Activated CD4-positive, alpha-beta T cell treated with anti-CD3 and anti-CD28 coated beads, Interleukin-2, amount 50 U/mL, for 1 hour (primary cell): ENCODE measurements at regions not wholly inside any gene's neighbourhood (a gene's known extent, or its start where the extent isn't known, plus 50 kb on each side); places are given as distances from the start of the nearest gene placed in this dataset.
"Not testable (repeated sequence)": the region's sequence is repeated elsewhere in the genome, so short reads cannot be mapped to it uniquely, and the experiment has no call there.

Source experiments
- DNase-seq: peaks from one replicate; pipeline ENCODE4 v3.0.0-alpha.2; 2020

DNA sequence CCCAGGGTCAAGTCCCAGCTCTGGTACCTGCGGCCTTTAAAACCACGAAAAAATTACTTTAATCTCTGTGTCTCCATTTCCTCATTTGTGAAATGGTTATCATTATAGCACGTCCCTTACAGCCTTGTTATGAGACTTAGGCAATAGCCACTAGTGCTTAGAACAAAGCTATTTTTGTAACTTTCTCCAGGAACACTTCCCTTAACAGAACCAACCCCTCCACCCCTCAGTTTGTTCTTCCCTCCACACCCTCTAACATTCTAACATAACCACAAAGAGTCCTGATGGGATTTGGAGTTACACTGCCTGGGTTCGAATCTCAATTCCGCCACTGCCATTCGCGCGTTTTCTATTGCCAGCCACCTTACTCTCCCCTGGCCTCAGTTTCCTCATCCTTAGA is 2777.4 kb upstream of the TPTE start:
- not testable (repeated sequence) for DNase-seq

DNA sequence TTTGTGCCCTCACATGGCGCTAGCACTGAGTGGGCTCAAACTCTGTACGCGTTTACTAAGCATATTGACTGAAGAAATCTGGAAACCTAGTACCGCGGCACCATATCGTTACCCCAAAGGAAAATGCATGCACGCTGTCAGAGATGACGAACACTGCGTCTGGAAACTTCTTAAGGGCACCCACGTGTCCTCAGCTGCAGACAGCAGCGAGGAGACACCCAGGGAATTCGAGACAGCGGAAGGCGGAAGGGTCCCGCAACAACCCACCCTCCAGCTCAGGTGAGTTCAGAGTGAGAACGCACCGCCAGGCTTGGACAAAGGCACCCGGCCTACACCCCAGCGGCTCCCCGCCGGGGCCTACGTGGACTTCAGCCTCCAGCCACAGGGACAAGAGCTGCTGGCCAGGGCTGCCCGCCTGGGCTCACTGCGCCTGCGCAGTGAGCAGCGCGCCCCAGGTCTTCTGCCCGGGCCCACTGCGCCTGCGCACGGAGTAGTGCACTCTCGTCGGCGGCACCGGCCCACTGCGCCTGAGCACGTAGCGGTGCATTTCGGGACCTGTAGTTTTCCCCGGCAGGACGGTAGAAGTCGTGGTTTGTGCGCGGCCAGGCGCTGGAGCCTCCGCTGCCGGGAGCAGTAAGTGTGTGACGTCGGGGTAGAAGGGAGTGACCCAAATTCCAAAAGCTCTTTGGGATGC is 2776.8 kb upstream of the TPTE start:
- DNase-seq = not testable (repeated sequence)

DNA sequence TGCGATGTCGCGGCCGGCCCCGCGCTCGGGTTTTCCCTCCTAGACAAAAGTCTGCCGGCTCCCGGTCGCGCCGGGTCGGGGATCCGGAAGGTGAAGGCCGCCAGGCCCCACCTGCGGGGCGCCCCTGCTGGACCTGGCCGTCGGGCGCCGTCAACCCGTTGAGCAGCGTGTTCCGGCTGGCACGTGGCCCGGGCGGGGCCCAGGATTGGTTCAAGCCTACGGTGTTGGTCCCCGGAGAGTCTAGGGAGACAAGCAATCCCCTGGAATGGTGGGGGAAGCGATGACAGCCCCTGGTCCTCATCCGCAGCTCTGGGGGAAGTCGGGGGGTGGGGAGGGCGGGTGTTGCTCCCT is 2776.3 kb upstream of the TPTE start:
- DNase-seq = not testable (repeated sequence)

DNA sequence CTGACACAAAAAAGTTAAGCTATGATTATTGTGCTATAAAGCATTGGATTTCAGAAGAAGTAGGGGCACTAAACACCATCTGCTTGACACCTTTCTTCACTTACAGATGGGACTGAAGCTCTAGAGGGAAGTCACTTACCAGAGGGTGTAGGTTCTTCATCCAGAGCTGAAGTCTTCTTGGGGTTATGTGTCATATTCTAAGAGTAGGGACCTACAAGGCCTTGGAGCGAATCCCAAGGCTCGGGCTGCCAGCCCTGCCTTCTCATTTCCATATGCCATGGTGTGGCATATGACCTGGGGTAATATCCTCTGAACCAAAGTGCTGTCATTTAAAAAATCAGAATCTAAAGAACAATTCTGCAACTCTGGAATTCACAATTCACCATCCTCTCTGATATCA is 2773.4 kb upstream of the TPTE start:
- DNase-seq = not testable (repeated sequence)

DNA sequence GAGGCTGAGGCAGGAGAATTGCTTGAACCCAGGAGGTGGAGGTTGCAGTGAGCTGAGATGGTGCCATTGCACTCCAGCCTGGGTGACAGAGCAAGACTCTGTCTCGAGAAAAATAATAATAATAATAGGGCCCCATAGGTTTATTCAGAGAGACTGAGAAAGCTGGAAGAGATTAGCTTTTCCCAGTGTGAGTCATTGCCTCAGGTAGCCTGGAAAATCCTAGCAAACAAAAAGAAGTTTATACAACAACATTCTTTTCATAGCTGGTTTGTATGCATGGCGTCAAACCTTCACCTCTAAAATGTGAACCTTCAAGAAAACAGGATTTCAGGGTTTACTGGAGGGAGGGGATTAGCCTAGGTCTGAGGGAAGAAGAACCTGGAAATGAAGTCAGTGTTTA is 2768.8 kb upstream of the TPTE start:
- DNase-seq = not testable (repeated sequence)

DNA sequence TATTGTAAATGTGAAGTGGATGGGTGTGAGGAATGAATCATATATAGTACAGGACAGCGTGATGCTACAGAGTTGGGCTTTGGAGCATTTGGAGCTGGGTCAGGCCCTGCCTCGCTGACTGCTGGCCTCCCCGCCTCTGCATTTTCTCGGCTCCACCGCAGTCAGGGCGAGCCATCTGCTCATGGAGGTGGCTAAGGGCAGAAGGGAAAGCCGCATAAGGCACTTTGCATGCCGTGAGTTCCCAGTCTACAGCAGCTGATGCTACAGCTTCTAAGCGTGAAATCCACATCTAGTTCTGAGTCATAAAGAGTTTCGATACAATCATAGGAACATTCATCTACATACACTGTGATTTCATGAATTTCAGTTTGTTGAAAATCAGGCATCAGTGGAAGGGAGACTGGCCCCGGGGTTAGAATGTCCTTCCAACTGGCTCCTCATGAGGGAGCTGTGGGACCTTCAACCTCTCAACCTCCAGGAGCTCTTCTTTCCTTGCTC is 2768.0 kb upstream of the TPTE start:
- DNase-seq = not testable (repeated sequence)

DNA sequence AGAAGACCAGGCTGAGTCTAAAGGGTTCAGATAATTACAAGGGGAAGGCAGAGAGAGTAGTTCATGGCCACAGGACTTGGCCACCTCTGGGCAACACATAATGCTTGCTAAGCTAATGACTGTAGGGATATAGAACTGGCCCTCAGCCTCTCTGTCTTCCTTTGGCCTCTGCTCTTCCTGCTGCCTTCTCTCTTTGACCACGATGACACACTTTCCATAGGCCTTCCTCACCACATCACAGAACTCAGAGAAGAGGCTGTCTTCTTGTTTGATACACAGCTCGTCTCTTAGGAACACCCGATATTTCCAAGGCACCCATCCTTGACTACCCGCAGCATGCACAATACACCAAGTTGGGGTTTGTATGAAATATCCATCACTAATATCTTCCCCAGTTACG is 2751.4 kb upstream of the TPTE start:
- not testable (repeated sequence) for DNase-seq

DNA sequence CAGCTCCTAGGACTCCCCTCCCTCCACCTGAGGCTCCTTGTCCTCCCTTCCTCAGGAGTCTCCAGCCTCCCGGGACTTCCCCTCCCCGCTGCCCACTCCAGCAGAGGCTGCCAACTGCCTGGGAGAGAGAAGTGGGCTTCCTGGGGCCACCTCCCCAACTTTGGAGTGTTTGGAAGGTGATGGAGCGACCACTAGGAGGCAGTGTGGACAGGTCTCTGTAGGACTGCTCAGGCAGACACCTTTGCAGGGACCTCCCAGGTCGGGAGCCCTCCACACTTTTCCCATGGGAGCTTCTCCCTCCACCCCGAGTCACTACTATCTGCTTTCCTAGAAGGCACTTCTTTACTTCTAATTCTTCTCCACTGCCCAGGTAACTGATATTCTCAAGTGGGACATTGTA is 2747.2 kb upstream of the TPTE start:
- not testable (repeated sequence) for DNase-seq

DNA sequence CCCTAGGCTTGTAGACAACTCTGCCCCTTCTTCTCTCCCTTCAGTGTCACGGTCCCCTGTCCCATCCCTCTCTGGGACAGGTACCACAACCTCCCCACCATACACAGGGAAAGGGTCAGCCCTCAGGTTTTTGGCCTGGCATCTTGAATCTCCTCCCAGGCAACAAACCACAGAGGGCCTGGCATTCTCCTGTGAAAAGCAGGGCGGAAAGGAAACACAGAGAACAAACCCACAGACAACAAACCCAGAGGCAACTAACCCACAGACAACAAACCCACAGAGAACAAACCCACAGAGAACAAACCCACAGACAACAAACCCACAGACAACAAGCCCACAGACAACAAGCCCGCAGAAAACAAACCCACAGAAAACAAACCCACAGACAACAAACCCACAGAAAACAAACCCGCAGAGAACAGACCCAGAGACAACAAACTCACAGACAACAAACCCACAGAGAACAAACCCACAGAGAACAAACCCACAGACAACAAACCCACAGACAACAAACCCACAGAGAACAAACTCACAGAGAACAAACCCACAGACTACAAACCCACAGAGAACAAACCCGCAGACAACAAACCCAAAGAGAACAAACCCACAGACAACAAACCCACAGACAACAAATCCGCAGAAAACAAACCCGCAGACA is 2745.9 kb upstream of the TPTE start:
- DNase-seq = peak; percentile 0

DNA sequence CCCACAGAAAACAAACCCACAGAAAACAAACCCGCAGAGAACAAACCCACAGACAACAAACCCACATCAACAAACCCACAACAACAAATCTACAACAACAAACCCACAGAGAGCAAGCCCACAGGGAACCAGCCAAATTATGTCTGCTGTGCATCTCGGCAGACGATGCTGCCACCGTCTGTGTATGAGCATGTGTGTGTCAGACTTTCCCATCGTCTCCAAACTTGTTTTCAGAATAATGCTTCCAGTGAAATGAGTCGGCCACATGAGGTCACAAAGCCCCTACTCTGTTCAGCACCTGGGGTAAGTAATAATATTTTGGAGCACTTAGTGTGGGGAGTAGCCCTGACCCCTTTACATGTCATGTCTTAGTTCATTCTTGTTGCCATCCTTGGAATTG is 2745.3 kb upstream of the TPTE start:
- DNase-seq = not testable (repeated sequence)

DNA sequence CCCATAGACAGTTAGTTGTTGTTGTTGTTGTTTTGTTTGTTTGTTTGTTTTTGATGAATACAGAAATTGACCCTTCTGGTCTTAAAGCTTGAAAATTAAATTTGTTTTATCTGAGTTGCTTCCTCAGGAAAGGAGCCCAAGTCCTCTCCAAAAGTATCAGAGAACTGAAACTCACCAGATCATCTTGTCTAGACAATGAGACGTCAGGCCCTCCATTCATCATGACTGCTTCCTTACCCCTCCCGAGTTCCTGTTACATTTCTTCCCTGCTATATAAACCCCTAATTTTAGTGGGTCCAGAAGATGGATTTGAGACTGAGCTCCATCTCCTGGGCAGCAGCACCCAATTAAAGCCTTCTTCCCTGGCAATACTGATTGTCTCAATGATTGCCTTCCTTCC is 2744.8 kb upstream of the TPTE start:
- not testable (repeated sequence) for DNase-seq

DNA sequence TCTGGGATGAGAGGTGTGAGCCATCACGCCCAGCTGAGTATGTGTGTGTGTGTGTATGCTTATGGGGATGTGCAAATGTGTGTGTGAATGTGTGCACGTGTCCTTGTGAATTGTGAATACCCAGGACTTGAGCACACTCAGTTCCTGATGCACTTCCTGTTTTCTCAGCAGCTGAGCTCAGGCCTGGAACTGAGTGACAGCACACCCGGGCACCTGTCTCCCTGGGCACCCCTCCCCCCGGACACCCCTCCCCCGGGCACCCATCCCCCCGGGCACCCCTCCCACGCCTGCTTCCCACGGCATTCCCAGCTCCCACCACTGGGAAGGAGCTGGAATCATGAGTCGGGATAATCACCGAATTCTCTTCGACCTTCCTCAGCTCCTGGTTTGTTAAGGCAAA is 2744.1 kb upstream of the TPTE start:
- not testable (repeated sequence) for DNase-seq

DNA sequence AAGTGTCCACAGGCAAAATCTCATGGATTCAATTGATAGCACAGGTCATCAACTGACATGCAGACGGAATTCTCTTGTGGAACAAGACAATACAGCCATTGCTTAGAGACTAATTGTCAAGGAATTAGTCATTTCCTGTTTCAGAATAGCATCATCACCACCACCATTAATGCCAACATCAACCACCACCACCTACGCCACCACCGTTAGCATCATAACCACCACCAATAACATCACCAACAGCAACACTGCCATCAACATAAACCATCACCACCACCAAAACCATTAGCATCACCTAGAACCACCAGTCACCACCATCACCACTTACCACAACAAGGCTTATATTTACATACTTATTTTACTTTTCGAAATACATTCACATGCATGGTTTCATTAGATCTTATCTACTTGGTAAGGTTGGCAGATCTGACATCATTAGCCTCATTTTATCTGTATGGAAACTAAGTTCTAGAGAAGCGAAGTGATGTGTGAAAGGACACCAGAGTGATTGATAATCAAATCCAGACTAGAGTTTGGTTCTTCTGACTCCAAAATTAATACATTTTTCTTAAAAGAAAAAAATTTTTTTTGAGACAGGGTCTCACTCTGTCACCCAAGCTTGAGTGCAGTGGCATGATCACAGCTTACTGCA is 2733.8 kb upstream of the TPTE start:
- not testable (repeated sequence) for DNase-seq

DNA sequence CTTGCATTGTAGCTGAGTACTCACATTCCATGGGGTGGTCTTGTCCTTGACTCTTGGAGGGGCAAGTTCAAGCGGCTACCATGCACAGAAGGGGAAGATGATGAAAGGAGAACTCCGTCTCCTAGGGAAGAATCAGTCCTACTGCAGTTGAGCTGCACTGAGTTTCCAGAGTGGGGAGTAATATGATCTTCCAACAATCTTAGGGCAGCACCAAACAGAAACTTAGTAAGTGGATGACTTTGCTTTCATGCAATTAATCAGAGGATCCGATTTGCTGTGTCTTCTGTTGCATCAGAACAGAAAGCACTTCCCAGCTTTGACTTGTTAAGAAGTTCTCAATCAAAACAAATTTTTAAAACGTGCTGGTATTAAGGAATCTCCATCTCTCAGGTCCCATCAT is 2727.6 kb upstream of the TPTE start:
- not testable (repeated sequence) for DNase-seq

DNA sequence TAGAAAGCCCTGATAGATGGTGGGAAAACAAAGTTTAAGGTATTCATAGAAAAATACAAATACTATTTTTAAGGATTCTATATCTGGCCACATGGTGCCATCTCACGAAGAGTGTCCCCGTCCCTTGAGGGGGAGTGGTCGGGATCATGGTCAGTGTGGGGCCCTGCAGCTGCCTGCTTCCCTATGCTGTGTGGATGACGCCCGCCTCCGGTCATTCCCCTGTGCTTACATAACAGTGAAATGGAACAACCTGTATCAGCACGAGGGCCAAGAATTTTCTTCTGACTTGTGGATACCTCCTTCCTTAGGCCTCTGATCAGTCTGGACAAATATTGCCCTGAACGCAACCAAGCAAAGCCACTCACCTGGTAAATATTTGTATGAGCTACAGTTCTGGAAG is 2724.1 kb upstream of the TPTE start:
- DNase-seq = not testable (repeated sequence)

DNA sequence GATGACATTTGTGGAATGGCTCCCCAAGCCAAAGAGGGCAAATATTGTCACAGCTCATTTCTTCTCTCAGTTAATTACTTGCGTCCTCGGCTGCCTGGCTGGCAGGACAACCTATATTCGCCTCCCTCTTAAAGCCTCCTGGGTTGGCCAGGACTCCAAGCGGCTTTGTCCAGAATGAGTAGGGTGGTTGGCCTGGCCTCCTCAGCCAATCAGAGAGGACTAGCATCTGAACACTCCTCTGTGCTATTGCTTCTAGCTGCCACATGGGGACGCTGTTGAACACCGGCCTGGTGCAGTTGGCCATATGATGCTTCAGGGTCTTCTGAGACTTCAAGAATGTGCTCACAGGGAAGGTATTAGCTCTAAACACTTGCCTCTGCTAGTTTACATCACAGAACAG is 2722.9 kb upstream of the TPTE start:
- not testable (repeated sequence) for DNase-seq

DNA sequence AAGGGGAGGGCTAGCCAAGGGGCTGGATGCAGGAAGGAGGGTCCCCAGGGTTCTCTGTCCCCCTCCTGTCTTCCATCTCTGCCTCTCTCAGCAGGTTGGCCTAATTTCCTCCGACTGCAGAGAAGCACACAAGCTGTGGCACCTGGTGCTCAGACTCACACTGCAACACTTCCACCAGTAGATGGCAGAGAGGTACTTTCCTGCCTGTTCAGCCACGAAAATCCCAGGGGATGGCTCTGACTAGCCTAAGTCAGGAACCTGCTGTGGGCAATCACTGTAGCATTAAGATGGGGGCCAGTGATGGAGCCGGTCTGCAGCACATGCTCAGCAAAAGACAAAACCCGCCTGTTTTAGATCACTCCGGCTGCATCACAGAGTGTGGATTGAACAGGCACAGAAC is 2721.7 kb upstream of the TPTE start:
- DNase-seq = not testable (repeated sequence)

DNA sequence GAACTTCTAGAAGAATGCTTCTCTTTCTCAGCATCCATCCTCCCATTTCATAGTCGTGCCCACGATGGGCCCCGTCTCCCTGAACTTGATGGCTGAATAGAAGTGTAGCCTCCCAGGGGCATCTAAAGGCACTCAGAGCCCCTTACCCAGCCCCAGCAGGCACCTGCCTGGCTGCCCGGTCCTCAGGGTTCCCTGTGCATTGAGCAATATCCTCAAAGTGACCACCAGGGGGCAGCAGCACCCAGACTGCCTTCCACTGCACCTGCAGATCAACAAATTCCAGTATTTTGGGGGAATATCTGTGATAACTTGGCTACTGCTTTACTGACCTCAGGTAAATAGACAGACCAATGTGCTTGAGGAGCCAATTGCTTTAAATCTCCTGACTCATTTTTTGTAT is 2707.9 kb upstream of the TPTE start:
- not testable (repeated sequence) for DNase-seq

DNA sequence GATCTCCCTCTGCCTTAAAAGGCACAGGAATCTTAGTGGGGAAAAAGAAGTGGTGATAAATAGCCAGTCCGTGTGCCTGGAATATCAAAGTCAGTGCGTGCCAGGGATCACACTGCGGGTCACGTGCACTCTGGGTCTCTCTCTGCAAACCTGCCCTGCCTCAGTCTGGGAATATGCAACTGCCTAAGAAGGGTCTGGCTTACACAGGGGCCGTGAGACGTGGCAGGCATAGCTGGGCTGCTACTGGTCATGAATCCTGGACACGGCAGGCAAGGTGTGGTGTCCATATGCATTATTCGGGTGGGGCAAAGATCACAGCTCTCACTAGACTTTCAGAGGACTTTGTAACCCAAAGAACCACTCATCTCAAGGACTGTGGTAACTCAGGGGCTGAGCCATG is 2704.4 kb upstream of the TPTE start:
- DNase-seq = not testable (repeated sequence)

DNA sequence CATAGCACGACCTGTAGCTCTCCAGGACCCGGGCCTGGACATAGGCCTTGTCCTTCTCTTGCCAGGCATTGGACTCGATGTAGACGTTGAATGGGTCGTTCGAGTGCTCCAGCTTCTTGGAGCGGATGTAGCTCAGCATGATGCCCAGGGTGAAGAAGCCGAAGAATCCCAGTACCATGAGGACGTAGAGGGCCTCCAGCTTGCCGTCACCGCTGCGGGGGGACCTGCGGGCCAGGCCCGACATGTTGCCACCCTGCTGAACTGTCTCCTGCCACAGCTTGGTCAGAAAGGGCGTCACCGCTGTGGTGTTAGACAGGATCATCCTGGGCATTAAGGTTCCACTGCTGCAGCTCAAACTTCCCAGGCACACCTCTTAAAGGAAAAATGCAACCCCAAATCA is 2702.1 kb upstream of the TPTE start:
- not testable (repeated sequence) for DNase-seq

DNA sequence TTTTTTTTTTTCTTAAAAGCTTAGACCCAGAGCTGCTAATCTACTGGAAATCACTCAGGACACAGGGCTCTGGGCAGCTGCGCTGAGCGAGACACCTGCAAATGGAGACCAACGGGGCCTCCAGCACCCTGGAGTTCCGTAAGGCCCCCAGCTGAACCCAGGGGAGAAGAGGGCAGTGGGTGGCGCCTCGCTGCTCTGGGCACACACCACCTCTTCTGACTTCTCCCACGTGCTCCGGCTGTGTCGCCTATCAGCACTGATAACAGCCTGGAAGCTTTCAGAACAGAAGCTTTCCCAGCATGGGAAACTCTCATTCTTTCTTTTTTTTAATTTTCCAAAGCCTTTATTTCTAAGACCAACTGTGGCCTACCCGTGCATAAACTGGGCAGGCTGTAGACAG is 2695.8 kb upstream of the TPTE start:
- not testable (repeated sequence) for DNase-seq

DNA sequence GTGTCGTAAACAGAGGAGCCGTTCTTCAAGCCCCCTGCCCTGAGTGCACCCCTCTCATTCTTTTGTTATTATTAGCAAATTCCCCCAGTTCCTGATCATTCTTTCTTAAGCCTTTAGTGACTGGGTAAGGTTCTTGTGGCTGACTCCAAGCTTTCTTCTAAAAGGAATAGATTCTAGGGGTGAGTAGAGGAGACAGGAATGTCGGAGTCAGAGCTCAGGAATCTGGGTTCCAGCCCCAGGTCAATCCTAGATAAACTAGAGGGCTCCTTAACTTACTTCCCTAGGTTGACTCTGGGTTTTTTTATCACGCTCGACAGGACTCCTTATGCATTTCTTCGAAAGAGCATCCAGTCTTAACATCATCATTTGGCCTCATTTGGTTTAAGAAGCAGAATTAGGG is 2695.2 kb upstream of the TPTE start:
- not testable (repeated sequence) for DNase-seq

DNA sequence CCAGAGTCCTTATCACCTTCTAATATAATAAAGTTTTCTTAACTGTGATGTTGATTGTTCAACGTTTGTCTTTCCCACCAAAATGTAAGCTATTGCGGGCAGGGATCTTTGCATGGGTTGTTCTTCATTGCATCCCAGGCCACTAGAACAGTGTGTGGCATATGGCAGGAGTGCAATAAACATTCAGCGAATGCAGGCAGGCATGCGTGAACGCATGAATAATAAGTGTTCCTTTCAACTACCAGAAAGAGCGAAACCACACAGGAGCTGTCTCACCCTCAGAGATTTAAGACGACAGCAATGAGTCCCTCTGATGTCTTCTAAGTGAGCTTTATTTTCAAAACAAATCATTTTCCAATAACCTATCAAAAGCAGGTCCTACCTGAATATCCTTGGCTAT is 2693.1 kb upstream of the TPTE start:
- not testable (repeated sequence) for DNase-seq

DNA sequence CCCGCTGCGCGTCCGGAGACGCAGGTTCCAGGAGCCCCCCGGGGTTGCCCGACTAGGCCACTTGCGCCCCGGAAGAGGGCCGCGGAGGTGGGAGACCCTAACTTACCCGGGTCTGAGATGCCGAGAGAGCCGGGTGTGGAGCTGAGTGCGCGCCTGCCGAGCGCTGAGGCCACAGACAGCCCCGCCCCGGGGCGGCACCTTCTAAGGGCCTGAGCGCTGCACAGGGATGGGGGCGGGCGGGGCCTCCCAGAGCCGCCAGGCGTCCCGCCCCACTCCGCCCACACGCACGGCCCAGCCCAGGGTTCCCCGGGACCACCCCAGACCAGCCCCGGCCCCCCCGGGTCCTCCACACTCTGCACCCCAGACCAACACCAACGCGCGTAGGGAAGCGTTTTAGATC is 2692.0 kb upstream of the TPTE start:
- not testable (repeated sequence) for DNase-seq
